Islet of Langerhans (tissue), 1 donor: ENCODE measurements at regions not wholly inside any gene's neighbourhood (a gene's known extent, or its start where the extent isn't known, plus 50 kb on each side); places are given as distances from the start of the nearest gene placed in this dataset.

Source experiments
- FAIRE-seq: peaks from one replicate; lab custom pipeline; 2011; peaks lifted over from hg19 to GRCh38; lab: Jason Lieb, UNC

GRCh38 chr7:35334506-35334905 is 80.6 kb upstream of the TBX20 start:
- no peak for FAIRE-seq

DNA sequence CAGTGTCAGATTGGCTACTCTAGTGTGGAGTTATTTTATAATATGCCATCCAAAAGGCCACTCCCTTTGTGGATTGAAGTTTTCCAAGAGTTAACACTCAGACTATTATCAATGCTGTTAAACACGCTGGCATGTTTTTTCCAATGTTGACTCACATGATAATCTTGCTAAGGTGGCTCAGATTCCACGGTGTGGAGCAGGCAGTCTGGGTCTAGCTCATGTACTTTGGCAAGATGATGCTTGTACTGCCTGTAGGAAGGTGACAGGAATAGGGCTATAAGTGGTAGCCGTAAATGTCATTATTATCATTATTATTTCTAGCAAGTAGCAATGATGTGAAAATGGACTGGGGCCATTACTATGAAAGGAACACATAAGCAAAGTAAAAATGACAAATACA is 79.4 kb upstream of the TBX20 start:
- FAIRE-seq, result no peak

DNA sequence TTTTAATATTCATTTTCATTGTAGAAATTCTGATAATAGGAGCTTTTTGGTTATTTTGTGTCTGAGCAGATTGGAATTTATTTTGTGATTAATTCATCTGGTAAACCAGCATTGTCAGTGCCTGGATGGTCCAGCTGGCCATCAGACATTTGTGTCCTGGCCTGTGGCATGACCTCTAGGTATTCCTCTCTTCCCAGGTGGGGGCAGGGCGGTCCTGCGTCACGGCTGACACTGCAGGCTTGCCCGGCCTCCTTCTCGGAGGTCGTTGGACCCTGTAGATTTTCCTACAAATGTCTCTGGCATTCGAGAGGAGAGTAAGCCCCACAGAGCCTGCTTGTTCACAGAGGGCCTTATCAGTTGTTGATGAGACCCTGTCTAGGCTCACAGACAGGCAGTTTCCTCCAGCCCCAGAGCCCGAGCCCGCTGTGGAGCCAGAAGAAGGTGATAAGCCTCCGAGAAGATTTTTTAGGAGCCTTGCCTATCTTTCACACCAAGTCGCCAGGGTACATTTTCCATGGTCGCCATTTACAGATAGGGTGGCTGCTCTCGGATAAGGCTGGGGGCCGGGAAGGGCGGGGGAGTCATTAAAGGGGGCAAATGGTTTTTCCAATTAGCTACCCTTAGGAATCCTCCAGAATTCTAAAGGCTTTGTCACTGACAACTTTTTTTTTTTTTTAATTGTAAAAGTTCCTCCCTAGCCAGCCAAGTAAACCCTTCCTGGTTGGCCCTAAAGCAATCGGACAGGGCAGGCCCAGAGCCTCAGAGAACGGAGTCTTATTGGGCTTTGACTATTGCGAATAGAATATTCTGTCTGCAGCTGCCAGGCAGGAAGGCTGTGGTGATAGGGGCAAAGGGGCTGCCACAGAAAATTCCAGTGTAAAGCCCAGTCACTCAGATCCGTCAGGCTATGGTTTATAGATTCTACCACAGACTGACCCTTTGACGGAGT is 78.1 kb upstream of the TBX20 start:
- FAIRE-seq, result no peak

GRCh38 chr7:35329026-35329425 is 75.1 kb upstream of the TBX20 start:
- FAIRE-seq, result no peak

DNA sequence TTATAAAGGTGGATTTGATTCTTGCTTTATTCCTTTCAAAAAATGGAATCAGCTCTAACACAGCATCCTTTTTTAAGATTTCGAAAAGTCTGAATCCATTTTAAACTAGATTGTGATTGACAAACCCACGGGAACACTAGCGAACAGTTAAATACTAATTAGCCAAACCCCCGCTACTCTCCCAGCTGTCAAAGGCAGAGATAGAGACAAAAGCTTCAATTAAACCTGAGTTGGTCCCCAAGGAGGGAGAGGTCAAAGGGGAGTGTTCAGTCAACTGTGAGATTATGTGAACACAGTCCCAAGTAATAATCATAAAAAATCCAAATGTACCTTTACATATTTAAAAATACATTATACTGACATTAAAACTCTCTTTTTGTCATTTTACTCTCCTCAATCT is 65.7 kb upstream of the TBX20 start:
- no peak for FAIRE-seq

- FAIRE-seq, result no peak
Measured at GRCh38 chr7:35316549-35316948, 62.6 kb upstream of the TBX20 start.

DNA sequence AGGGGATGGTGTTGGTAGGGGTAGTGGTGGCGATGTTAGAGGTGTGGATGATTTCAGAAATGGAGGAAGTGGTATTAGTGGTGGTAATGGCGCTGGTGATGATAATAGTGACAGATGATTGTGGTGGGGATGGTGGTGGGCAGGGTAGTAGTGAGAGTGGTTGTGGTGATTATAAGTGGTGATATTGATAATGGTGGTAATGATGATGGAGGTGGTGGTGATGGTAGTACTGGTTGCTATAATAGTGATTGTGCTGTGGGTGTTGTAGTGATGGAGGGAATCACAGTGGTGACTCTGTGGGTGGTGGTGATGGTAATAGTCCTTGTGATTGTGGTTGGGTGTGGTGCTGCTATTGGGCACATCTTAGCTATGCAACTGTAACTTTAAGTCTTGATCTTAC is 61.6 kb upstream of the TBX20 start:
- no peak for FAIRE-seq

GRCh38 chr7:35314354-35314753 is 60.5 kb upstream of the TBX20 start:
- no peak for FAIRE-seq

DNA sequence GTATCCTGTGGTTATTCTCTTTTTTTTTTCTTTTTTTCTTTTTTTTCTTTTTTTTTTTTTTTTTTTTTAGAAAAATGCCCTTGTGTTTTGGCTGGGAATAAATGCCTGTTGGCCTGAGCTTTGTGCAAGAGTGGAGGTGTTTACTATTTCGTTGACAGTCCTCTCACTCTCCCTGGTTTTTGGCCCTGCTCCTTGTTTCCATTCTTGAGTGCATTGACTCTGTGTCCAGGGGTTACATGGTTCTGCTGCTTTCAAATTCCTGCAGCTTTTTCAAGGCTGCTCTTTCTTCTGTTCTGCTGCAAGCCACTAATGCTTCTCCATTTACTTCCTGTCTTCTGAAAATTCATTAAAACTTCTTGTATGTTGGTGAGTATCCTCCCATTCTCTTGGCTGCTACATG is 59.7 kb upstream of the TBX20 start:
- FAIRE-seq, result no peak
